Esophagus squamous epithelium (tissue), 5 donors: ENCODE measurements at regions not wholly inside any gene's neighbourhood (a gene's known extent, or its start where the extent isn't known, plus 50 kb on each side); places are given as distances from the start of the nearest gene placed in this dataset.

Experiments
- DNase-seq: peaks from one replicate; lab custom pipeline; 2025; lab: John Stamatoyannopoulos, UW
- H3K27ac ChIP-seq, 4 donors: fragments of 200-600 bp; sonication (generic); one replicate each; pipeline ENCODE4 v1.5.1; 2016 to 2019; ENCODE audit warnings: mild to moderate bottlenecking in 1 of 4
- H3K27me3 ChIP-seq, 4 donors: fragments of 200-600 bp; sonication (generic); 1 replicate in 3 of 4; 2 replicates in 1 of 4; pipeline versions ENCODE4 v1.5.1 to v1.6.0; 2017 to 2021; ENCODE audit warnings: antibody characterized with exemption in 1 of 4
- H3K36me3 ChIP-seq, 3 donors: fragments of 200-600 bp; sonication (generic); one replicate each; pipeline ENCODE4 v1.5.1; 2016 to 2019
- H3K4me1 ChIP-seq, 3 donors: fragments of 200-600 bp; sonication (generic); one replicate each; pipeline ENCODE4 v1.5.1; 2017 to 2019
- H3K4me3 ChIP-seq, 4 donors: fragments of 200-600 bp; sonication (generic); 1 replicate in 3 of 4; 2 replicates in 1 of 4; pipeline ENCODE4 v1.5.1; 2016 to 2019; ENCODE audit warnings: mild to moderate bottlenecking in 2 of 4, moderate library complexity in 1 of 4
- H3K9me3 ChIP-seq, 3 donors: fragments of 200-600 bp; sonication (generic); one replicate each; pipeline ENCODE4 v1.5.1; 2016 to 2019
- CTCF ChIP-seq, 6 experiments: fragments of 450-650 bp in 4 of 6; fragments of 200-600 bp in 2 of 6; sonication (generic) in 2 of 6; IDR thresholded peaks; one replicate each; pipeline ENCODE4 v1.5.1; 2016 to 2019; ENCODE audit warnings: antibody characterized with exemption in 6 of 6, mild to moderate bottlenecking in 4 of 6, moderate library complexity in 4 of 6
- POLR2A ChIP-seq, 4 donors: fragments of 450-650 bp; IDR thresholded peaks; one replicate each; pipeline ENCODE4 v1.6.1; 2017; ENCODE audit warnings: antibody characterized with exemption in 4 of 4, mild to moderate bottlenecking in 4 of 4, moderate library complexity in 3 of 4
- WGBS, 2 donors: methylation state at CpG; one replicate each; pipeline ENCODE4 v1.1.5; 2018; 5-methylcytosine and 5-hydroxymethylcytosine counted together
- intact Hi-C: fragments of 100-400 bp; cut with DNase I; formaldehyde crosslinking; loops from one replicate; pipeline ENCODE4 v1.15.0; 2022
- donor health status: DM: yes; HTN: yes; CAD: no.

- no peak for DNase-seq
- Histone ChIP-seq H3K36me3 (no peaks in the 10 kb centered on the region), H3K4me1 (no peaks in the 10 kb centered on the region), H3K27me3 (peaks cover 0 to 7% (median 0%) of the 10 kb centered on the region in 4 donors), H3K4me3 (no peak overlapping the region), H3K27ac (no peak overlapping the region), H3K9me3 (no peaks in the 10 kb centered on the region)
- intact Hi-C loops, result no loop called here
- 55 to 60% methylated on average over 4 of the region's 4 CpGs for WGBS, 2 donors
- TF ChIP-seq CTCF (IDR thresholded peaks at IDR 0.05), result no peak
- TF ChIP-seq POLR2A (IDR thresholded peaks at IDR 0.05), result no peak
Measured at GRCh38 chr20:4556781-4557180, 129.5 kb upstream of the PRNP start.

- Histone ChIP-seq H3K27ac (no peak overlapping the region), H3K9me3 (no peaks in the 10 kb centered on the region), H3K4me1 (no peaks in the 10 kb centered on the region), H3K36me3 (no peaks in the 10 kb centered on the region), H3K27me3 (peaks cover 0 to 13% (median 0%) of the 10 kb centered on the region in 4 donors), H3K4me3 (no peak overlapping the region)
- 34 to 44% methylated on average over 8 of the region's 8 CpGs for WGBS, 2 donors
- TF ChIP-seq CTCF (IDR thresholded peaks at IDR 0.05) (no peak), POLR2A (IDR thresholded peaks at IDR 0.05) (no peak)
- intact Hi-C loops, result no loop called here
- no peak for DNase-seq
Measured at GRCh38 chr20:4555188-4555890, 130.9 kb upstream of the PRNP start.

- Histone ChIP-seq H3K9me3 (no peaks in the 10 kb centered on the region), H3K27me3 (peaks cover 0 to 13% (median 0%) of the 10 kb centered on the region in 4 donors), H3K36me3 (no peaks in the 10 kb centered on the region), H3K27ac (no peak overlapping the region), H3K4me3 (no peak overlapping the region), H3K4me1 (no peaks in the 10 kb centered on the region)
- DNase-seq, result no peak
- TF ChIP-seq POLR2A (IDR thresholded peaks at IDR 0.05), result no peak
- no peak for TF ChIP-seq CTCF (IDR thresholded peaks at IDR 0.05)
- 57 to 71% methylated on average over 6 of the region's 6 CpGs for WGBS, 2 donors
- intact Hi-C loops, result no loop called here
Measured at GRCh38 chr20:4554346-4554745, 131.9 kb upstream of the PRNP start.

- Histone ChIP-seq H3K4me3 (no peak overlapping the region), H3K27me3 (peaks cover 0 to 22% (median 0%) of the 10 kb centered on the region in 4 donors), H3K9me3 (no peaks in the 10 kb centered on the region), H3K4me1 (no peaks in the 10 kb centered on the region), H3K27ac (no peak overlapping the region), H3K36me3 (no peaks in the 10 kb centered on the region)
- intact Hi-C loops, result no loop called here
- TF ChIP-seq CTCF (IDR thresholded peaks at IDR 0.05) (no peak), POLR2A (IDR thresholded peaks at IDR 0.05) (no peak)
- no peak for DNase-seq
- WGBS, 2 donors, result 74 to 81% methylated on average over 1 of the region's 1 CpG
Measured at GRCh38 chr20:4552075-4552640, 134.1 kb upstream of the PRNP start.

- DNase-seq, result no peak
- Histone ChIP-seq H3K9me3 (no peaks in the 10 kb centered on the region), H3K27ac (no peak overlapping the region), H3K36me3 (no peaks in the 10 kb centered on the region), H3K4me3 (no peak overlapping the region), H3K4me1 (no peaks in the 10 kb centered on the region), H3K27me3 (peaks cover 0 to 22% (median 0%) of the 10 kb centered on the region in 4 donors)
- WGBS, 2 donors, result 88% methylated on average over 1 of the region's 1 CpG; no CpG with 5 or more reads in 1 of the 2 donors
- intact Hi-C loops, result no loop called here
- TF ChIP-seq POLR2A (IDR thresholded peaks at IDR 0.05) (no peak), CTCF (IDR thresholded peaks at IDR 0.05) (no peak)
Measured at GRCh38 chr20:4550740-4551139, 135.5 kb upstream of the PRNP start.
